ENCODE measurements at regions not wholly inside any gene's neighbourhood (a gene's known extent, or its start where the extent isn't known, plus 50 kb on each side); places are given as distances from the start of the nearest gene placed in this dataset.

DNA sequence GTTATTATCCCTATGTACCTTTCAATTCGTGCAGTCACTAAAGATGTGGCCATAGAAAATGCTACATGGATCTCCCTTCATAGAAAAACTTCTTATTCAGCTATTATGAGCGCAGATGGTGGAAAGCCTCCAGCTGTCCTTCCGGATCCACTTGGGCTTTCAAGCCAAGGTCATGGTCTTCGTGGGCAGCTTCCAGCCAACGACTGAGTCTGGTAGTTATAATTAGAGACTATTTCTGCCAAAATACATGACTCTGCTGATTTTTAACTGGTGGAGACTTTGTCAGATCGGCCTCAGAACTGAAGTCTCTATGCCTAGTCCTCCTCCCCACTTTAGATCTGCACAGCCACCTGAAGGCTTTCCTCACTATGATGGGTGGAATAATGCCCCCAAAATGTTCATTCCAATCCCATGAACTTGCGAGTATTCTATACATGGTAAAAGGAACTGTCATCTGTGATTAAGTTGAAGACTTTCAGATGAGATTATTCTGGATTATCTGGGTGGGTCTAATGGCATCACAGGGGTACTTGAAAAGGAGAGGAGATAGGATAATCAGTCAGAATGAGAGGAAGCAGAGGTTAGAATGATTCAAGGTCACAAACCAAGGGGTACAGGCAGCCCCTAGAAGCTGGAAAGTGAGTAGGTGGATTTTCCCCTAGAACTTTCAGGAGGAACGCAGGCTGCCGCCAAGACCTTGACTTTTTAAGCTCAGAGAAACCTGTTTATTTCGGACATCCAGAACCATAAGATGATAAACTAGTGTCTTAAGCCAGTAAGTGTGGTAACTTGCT is 171.1 kb upstream of the CXCL13 start:
- Histone ChIP-seq H3K27me3 (no peaks in the 10 kb centered on the region), H3K4me3 (no peak overlapping the region), H3K9me3 (no peaks in the 10 kb centered on the region), H3K4me1 (peaks cover 0 to 33% (median 22%) of the 10 kb centered on the region in 4 donors), H3K36me3 (no peaks in the 10 kb centered on the region), H3K27ac (peak overlapping the region; percentile 53 to 74)
- TF ChIP-seq, protein P1, sequence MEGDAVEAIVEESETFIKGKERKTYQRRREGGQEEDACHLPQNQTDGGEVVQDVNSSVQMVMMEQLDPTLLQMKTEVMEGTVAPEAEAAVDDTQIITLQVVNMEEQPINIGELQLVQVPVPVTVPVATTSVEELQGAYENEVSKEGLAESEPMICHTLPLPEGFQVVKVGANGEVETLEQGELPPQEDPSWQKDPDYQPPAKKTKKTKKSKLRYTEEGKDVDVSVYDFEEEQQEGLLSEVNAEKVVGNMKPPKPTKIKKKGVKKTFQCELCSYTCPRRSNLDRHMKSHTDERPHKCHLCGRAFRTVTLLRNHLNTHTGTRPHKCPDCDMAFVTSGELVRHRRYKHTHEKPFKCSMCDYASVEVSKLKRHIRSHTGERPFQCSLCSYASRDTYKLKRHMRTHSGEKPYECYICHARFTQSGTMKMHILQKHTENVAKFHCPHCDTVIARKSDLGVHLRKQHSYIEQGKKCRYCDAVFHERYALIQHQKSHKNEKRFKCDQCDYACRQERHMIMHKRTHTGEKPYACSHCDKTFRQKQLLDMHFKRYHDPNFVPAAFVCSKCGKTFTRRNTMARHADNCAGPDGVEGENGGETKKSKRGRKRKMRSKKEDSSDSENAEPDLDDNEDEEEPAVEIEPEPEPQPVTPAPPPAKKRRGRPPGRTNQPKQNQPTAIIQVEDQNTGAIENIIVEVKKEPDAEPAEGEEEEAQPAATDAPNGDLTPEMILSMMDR (IDR thresholded peaks at IDR 0.05): no peak
- DNase-seq: peak; percentile 62 to 85
- intact Hi-C loops (cut with DNase I; ENCODE audit: low total_unique reads): no loop called here

DNA sequence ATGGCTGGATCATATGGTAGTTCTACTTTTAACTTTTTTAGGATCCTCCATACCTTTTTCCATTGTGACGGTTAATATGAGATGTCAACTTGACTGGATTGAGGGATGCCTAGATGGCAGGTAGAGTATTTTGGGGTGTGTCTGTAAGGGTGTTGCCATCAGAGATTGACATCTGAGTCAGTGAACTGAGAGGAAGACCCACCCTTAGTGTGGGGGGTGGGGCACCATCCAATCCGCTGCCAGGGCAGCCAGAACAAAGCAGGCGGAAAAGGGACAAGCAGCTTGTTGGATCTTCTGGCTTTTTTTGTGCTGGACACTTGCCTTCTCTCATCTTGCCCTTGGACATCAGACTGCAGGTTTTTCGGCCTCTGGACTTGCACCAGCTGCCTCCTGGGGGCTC is 168.5 kb upstream of the CXCL13 start:
- Histone ChIP-seq H3K36me3 (no peaks in the 10 kb centered on the region), H3K27me3 (no peaks in the 10 kb centered on the region), H3K4me1 (peaks cover 0 to 31% (median 22%) of the 10 kb centered on the region in 4 donors), H3K9me3 (no peaks in the 10 kb centered on the region), H3K4me3 (no peak overlapping the region), H3K27ac (no peak overlapping the region)
- intact Hi-C loops (cut with DNase I; ENCODE audit: low total_unique reads): no loop called here
- no peak for DNase-seq
- TF ChIP-seq, protein P1 (IDR thresholded peaks at IDR 0.05): no peak

DNA sequence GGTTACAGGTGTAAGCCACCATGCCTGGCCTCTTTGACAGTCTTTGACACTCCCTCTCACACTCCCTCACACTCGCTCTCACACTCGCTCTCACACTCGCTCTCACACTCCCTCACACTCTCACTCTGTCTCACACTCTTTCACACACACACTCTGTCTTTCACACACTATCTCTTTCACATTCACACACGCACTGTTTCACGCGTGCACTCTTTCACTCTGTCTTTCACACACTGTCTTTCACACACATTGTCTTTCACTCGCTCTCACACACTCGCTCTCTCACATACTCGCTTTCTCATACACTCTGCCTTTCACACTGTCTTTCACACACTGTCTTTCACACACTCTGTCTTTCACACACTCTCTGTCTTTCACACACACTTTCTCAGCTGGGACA is 167.1 kb upstream of the CXCL13 start:
- no peak overlapping the region for H3K27ac ChIP-seq
- no peaks in the 10 kb centered on the region for H3K9me3 ChIP-seq
- no peak for DNase-seq
- no peaks in the 10 kb centered on the region for H3K36me3 ChIP-seq
- intact Hi-C loops (cut with DNase I; ENCODE audit: low total_unique reads): no loop called here
- H3K4me3 ChIP-seq: no peak overlapping the region
- TF ChIP-seq, protein P1 (IDR thresholded peaks at IDR 0.05): no peak
- H3K27me3 ChIP-seq: no peaks in the 10 kb centered on the region
- H3K4me1 ChIP-seq: peaks cover 0 to 24% (median 17%) of the 10 kb centered on the region in 4 donors

DNA sequence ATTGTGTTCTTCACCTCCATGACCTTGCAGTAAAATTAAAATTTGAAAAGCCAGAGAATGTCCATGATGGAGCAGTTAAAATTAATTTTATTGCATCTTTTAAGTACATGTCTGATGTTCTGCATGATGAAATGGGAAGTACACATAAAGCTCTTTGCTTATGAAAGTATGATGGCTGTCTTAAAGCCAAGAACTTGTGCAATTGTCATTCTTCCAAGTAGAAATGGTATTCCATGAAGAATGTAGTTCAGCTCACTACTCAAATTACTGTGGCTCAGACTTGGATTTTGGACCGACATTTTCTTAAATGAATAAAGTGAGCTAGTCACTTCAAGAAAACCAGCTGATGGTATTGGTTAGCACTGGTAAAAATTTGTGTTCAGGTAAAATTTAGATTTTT is 161.7 kb upstream of the CXCL13 start:
- H3K9me3 ChIP-seq: no peaks in the 10 kb centered on the region
- TF ChIP-seq, protein P1 (IDR thresholded peaks at IDR 0.05): no peak
- no peaks in the 10 kb centered on the region for H3K36me3 ChIP-seq
- no peak overlapping the region for H3K4me3 ChIP-seq
- peak overlapping the region in 1 of 2 donors; percentile 30 for H3K27ac ChIP-seq
- no peak for DNase-seq
- peaks cover 0 to 36% (median 16%) of the 10 kb centered on the region in 4 donors for H3K4me1 ChIP-seq
- H3K27me3 ChIP-seq: no peaks in the 10 kb centered on the region
- intact Hi-C loops (cut with DNase I; ENCODE audit: low total_unique reads): no loop called here

DNA sequence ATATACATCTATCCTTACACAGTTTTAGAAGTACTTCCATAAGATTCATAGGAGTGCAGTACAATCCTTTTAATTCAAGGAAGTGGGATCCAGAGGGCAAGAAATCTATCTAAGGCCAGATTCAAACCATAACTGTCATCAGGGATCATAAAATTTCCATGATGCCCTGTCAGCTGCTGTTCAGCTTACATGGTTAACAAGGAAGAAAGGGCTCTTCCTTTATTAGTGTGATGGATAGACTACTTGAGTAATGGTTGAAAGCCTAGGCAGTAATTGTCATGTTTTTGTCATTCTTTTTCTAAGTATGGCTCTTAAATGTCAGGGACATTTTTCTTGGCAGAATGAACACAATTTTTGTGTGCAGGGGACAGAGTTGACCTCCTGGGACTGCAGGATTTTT is 159.8 kb upstream of the CXCL13 start:
- Histone ChIP-seq H3K4me1 (peaks cover 0 to 36% (median 16%) of the 10 kb centered on the region in 4 donors), H3K27ac (peak overlapping the region; percentile 8 to 16), H3K4me3 (no peak overlapping the region), H3K27me3 (no peaks in the 10 kb centered on the region), H3K9me3 (no peaks in the 10 kb centered on the region), H3K36me3 (no peaks in the 10 kb centered on the region)
- intact Hi-C loops (cut with DNase I; ENCODE audit: low total_unique reads): no loop called here
- no peak for DNase-seq
- TF ChIP-seq, protein P1 (IDR thresholded peaks at IDR 0.05): no peak

All from tibial artery (tissue), 4 donors.